Uterus (tissue), 2 donors: ENCODE measurements at regions not wholly inside any gene's neighbourhood (a gene's known extent, or its start where the extent isn't known, plus 50 kb on each side); places are given as distances from the start of the nearest gene placed in this dataset.

Source experiments
- POLR2A ChIP-seq, 2 donors: fragments of 450-650 bp; IDR thresholded peaks; one replicate each; pipeline ENCODE4 v1.6.1; 2016; ENCODE audit warnings: antibody characterized with exemption in 2 of 2, mild to moderate bottlenecking in 1 of 2, moderate library complexity in 1 of 2
- TF ChIP-seq, protein P1 (sequence below), 4 experiments: fragments of 200-600 bp in 2 of 4; fragments of 450-650 bp in 2 of 4; sonication (generic) in 2 of 4; IDR thresholded peaks; one replicate each; pipeline ENCODE4 v1.5.1; 2016 to 2019; ENCODE audit warnings: antibody characterized with exemption in 4 of 4, mild to moderate bottlenecking in 2 of 4, moderate library complexity in 1 of 4

DNA sequence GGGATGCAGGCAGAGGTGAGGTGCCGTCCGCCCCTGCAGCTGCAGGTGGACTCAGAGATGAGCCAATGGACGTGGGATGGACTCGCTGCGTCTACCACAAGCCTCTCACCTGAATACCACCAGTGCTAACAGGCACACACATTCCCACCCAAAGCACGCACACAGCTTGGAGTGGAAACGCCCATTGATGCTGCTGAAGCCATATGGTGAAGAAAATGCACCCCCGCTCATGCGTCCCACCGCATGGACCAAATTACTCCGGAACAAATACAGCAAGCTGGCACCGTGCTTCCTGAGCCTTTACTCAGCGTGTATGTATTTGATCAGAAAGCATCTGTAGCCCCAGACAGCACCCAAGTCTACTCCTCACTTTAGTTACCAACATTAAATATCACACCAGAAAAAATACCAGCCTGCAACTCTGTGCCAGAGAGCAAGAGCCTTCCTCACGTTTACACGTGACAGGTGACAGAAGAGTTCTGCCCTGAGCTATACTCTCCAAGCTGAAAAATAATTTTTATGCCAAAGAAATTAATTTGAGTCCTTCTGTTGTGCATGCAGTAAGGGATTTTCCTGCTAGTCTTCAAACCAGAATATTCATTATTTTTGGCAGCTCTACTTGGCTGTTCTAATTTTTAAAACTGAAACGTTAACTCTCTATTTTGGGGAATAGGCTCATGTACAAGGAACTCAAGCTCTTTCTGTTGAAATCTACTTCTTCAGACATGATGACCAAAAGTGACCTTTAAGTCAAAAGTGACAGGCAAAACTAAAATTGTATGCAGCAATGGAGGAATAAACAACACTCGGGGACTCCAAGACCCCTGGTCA, 58.2 kb upstream of the SYNDIG1 start:
- TF ChIP-seq POLR2A (IDR thresholded peaks at IDR 0.05): no peak
- TF ChIP-seq, protein P1, sequence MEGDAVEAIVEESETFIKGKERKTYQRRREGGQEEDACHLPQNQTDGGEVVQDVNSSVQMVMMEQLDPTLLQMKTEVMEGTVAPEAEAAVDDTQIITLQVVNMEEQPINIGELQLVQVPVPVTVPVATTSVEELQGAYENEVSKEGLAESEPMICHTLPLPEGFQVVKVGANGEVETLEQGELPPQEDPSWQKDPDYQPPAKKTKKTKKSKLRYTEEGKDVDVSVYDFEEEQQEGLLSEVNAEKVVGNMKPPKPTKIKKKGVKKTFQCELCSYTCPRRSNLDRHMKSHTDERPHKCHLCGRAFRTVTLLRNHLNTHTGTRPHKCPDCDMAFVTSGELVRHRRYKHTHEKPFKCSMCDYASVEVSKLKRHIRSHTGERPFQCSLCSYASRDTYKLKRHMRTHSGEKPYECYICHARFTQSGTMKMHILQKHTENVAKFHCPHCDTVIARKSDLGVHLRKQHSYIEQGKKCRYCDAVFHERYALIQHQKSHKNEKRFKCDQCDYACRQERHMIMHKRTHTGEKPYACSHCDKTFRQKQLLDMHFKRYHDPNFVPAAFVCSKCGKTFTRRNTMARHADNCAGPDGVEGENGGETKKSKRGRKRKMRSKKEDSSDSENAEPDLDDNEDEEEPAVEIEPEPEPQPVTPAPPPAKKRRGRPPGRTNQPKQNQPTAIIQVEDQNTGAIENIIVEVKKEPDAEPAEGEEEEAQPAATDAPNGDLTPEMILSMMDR (IDR thresholded peaks at IDR 0.05): no peak
